Heart left ventricle (tissue), 16 donors: ENCODE measurements at regions not wholly inside any gene's neighbourhood (a gene's known extent, or its start where the extent isn't known, plus 50 kb on each side); places are given as distances from the start of the nearest gene placed in this dataset.

Source experiments
- ATAC-seq, 4 donors: fragments of 200-7000 bp; cut with Tn5 transposase; one replicate each; pipeline ENCODE4 v1.9.1; 2020 to 2022; ENCODE audit warnings: moderate library complexity in 4 of 4, mild to moderate bottlenecking in 3 of 4, moderate number of reproducible peaks in 1 of 4
- DNase-seq, 5 donors: peaks; one replicate each; pipeline ENCODE4 v3.0.0-alpha.2; 2020
- H3K27ac ChIP-seq, 12 donors: fragments of 200-600 bp; sonication (generic) in 4 of 12; one replicate each; pipeline versions ENCODE4 v1.5.0 to v1.8.0; 2016 to 2022; ENCODE audit warnings: mild to moderate bottlenecking in 2 of 12
- H3K27me3 ChIP-seq, 9 donors: fragments of 200-600 bp; sonication (generic) in 2 of 9; one replicate each; pipeline versions ENCODE4 v1.5.1 to v1.8.0; 2016 to 2022; ENCODE audit warnings: mild to moderate bottlenecking in 3 of 9
- H3K36me3 ChIP-seq, 9 donors: fragments of 200-600 bp; sonication (generic) in 2 of 9; one replicate each; pipeline versions ENCODE4 v1.5.0 to v1.8.0; 2018 to 2022; ENCODE audit warnings: mild to moderate bottlenecking in 2 of 9
- H3K4me1 ChIP-seq, 12 donors: fragments of 200-600 bp; sonication (generic) in 4 of 12; one replicate each; pipeline versions ENCODE4 v1.5.0 to v1.8.0; 2016 to 2022; ENCODE audit warnings: mild to moderate bottlenecking in 3 of 12
- H3K4me3 ChIP-seq, 12 donors: fragments of 200-600 bp; sonication (generic) in 4 of 12; one replicate each; pipeline versions ENCODE4 v1.5.0 to v1.8.0; 2017 to 2022; ENCODE audit warnings: mild to moderate bottlenecking in 9 of 12, moderate library complexity in 4 of 12
- H3K9me3 ChIP-seq, 12 donors: fragments of 200-600 bp; sonication (generic) in 4 of 12; one replicate each; pipeline versions ENCODE4 v1.5.0 to v1.8.0; 2016 to 2022; ENCODE audit warnings: mild to moderate bottlenecking in 1 of 12
- POLR2A ChIP-seq, 2 donors: fragments of 450-650 bp; IDR thresholded peaks; one replicate each; pipeline ENCODE4 v1.6.1; 2017; ENCODE audit warnings: antibody characterized with exemption in 2 of 2, mild to moderate bottlenecking in 2 of 2, moderate library complexity in 2 of 2
- WGBS, 4 donors: extraction: QIAGEN DNeasy Blood & Tissue Kit in 2 of 4; methylation state at CpG; one replicate each; pipeline versions ENCODE4 v1.1.5 to v1.1.7; 2013 to 2018; 5-methylcytosine and 5-hydroxymethylcytosine counted together
- intact Hi-C, 10 donors: fragments of 100-400 bp; cut with DNase I; formaldehyde crosslinking; loops; one replicate each; pipeline versions ENCODE4 v1.11.1 to v1.14.2; 2022
- TF ChIP-seq, protein P1 (sequence below), 12 donors: fragments of 200-600 bp; sonication (generic) in 4 of 12; IDR thresholded peaks; one replicate each; pipeline versions ENCODE4 v1.5.0 to v1.8.0; 2018 to 2022; ENCODE audit warnings: antibody characterized with exemption in 12 of 12, mild to moderate bottlenecking in 5 of 12
- donor health status: ischemic (EF 13 %, LVEDD 7.1; RV severe dilation, severe dysfunction).
- donor health status: healthy with polysubstance abuse.
- donor health status: DM: no; HTN: yes; CAD: no.
- donor health status: DM: no; HTN: no; CAD: no.
- donor health status: ischemic (EF 25% LVEDD 6.9; RV normal size, moderate dysfunction).
- donor health status: ischemic (EF 25% LVEDD 5.7; RV mildly dilated, moderate dysfunction).
- donor health status: healthy.
- donor health status: DM: yes; HTN: yes; CAD: no.
- donor health status: ischemic (EF 35%, LVEDD 5.7; RV mildly dilated, moderate dysfunction).
- donor health status: nonischemic (EF 11% LVEDD 7.7; RV severe dilation, severe dysfunction).
- donor health status: DM: yes; HTN: yes; CAD: no.
- donor health status: PGD.
- donor health status: ischemic (EF 29% LVEDD 5.4; RV normal size, mild dysfunction).
- donor health status: nonischemic (EF 23%, LVEDD 6.1; RV moderate dilation, normal function).

DNA sequence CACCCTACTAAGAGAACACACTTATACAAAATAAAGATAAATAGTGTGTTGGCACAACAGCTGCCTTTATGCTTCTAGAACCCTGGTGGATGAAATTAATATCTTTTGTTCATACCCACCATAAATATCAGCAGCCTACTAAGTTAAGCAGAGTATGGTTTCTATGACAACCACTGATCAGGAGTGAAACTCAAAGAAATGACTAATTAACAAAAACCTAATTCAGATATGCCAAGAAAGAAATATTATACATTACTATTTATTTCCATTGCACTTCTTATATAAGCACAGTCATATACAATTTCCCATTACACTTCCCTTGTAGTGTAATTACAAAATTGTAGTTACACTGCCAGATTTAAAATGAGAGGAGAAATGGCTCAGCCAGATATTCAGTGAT, 164.1 kb upstream of the CDKN3 start:
- Histone ChIP-seq H3K27me3 (peaks cover 0 to 2% (median 0%) of the 10 kb centered on the region in 9 donors), H3K4me3 (no peak overlapping the region), H3K4me1 (no peaks in the 10 kb centered on the region), H3K9me3 (peaks cover 0 to 5% (median 0%) of the 10 kb centered on the region in 12 donors), H3K27ac (no peak overlapping the region), H3K36me3 (no peaks in the 10 kb centered on the region)
- no peak for TF ChIP-seq POLR2A (IDR thresholded peaks at IDR 0.05)
- TF ChIP-seq, protein P1, sequence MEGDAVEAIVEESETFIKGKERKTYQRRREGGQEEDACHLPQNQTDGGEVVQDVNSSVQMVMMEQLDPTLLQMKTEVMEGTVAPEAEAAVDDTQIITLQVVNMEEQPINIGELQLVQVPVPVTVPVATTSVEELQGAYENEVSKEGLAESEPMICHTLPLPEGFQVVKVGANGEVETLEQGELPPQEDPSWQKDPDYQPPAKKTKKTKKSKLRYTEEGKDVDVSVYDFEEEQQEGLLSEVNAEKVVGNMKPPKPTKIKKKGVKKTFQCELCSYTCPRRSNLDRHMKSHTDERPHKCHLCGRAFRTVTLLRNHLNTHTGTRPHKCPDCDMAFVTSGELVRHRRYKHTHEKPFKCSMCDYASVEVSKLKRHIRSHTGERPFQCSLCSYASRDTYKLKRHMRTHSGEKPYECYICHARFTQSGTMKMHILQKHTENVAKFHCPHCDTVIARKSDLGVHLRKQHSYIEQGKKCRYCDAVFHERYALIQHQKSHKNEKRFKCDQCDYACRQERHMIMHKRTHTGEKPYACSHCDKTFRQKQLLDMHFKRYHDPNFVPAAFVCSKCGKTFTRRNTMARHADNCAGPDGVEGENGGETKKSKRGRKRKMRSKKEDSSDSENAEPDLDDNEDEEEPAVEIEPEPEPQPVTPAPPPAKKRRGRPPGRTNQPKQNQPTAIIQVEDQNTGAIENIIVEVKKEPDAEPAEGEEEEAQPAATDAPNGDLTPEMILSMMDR (IDR thresholded peaks at IDR 0.05): no peak
- DNase-seq (no peak), ATAC-seq (no peak)
- intact Hi-C loops: no loop called here

GRCh38 chr14:54241517-54241916, 155.3 kb upstream of the CDKN3 start:
- intact Hi-C loops: no loop called here
- 53 to 80% (median 72%) methylated on average over 3 of the region's 3 CpGs for WGBS, 4 donors

GRCh38 chr14:54251356-54251755, 145.5 kb upstream of the CDKN3 start:
- WGBS, 4 donors: 54 to 69% (median 60%) methylated on average over 4 of the region's 4 CpGs
- H3K27ac ChIP-seq: peak overlapping the region in 1 of 12 donors; percentile 11
- DNase-seq: peak in 1 of 5 donors; percentile 25
- peaks cover 0 to 6% (median 0%) of the 10 kb centered on the region in 12 donors for H3K4me1 ChIP-seq
- no peaks in the 10 kb centered on the region for H3K27me3 ChIP-seq
- no peaks in the 10 kb centered on the region for H3K9me3 ChIP-seq
- intact Hi-C loops: no loop called here
- no peak overlapping the region for H3K4me3 ChIP-seq
- H3K36me3 ChIP-seq: no peaks in the 10 kb centered on the region
- peak in 2 of 4 donors; percentile 49 to 65 for ATAC-seq
- no peak for TF ChIP-seq POLR2A (IDR thresholded peaks at IDR 0.05)
- TF ChIP-seq, protein P1 (IDR thresholded peaks at IDR 0.05): no peak

More at GRCh38 chr14:54241517-54241916, 155.3 kb upstream of the CDKN3 start:
- ATAC-seq: no peak
- H3K36me3 ChIP-seq: no peaks in the 10 kb centered on the region
- no peaks in the 10 kb centered on the region for H3K4me1 ChIP-seq
- no peak for TF ChIP-seq POLR2A (IDR thresholded peaks at IDR 0.05)
- TF ChIP-seq, protein P1 (IDR thresholded peaks at IDR 0.05): no peak
- peaks cover 0 to 10% (median 0%) of the 10 kb centered on the region in 12 donors for H3K9me3 ChIP-seq
- H3K4me3 ChIP-seq: no peak overlapping the region
- H3K27ac ChIP-seq: no peak overlapping the region
- no peaks in the 10 kb centered on the region for H3K27me3 ChIP-seq
- no peak for DNase-seq

GRCh38 chr14:54252072-54252730, 144.6 kb upstream of the CDKN3 start:
- ATAC-seq (no peak), DNase-seq (no peak)
- WGBS, 4 donors: 74 to 82% (median 76%) methylated on average over 2 of the region's 2 CpGs
- Histone ChIP-seq H3K9me3 (no peaks in the 10 kb centered on the region), H3K4me3 (no peak overlapping the region), H3K27ac (no peak overlapping the region), H3K36me3 (no peaks in the 10 kb centered on the region), H3K27me3 (no peaks in the 10 kb centered on the region), H3K4me1 (peaks cover 0 to 6% (median 0%) of the 10 kb centered on the region in 12 donors)
- TF ChIP-seq, protein P1 (IDR thresholded peaks at IDR 0.05): no peak
- TF ChIP-seq POLR2A (IDR thresholded peaks at IDR 0.05): no peak
- intact Hi-C loops: no loop called here
